Neural cell (in vitro differentiated cells): ENCODE measurements at regions not wholly inside any gene's neighbourhood (a gene's known extent, or its start where the extent isn't known, plus 50 kb on each side); places are given as distances from the start of the nearest gene placed in this dataset.

Experiments used
- H2AFZ ChIP-seq: fragments of 200-600, 300-800 bp; sonication (generic), shearing (Covaris generic); 2 replicates; pipeline ENCODE4 v1.6.0; 2014; ENCODE audit warnings: low read depth, mild to moderate bottlenecking, antibody characterized with exemption, low read length, moderate library complexity
- H3F3A ChIP-seq: fragments of 200-600 bp; shearing (Covaris generic); 2 replicates; pipeline ENCODE4 v1.6.1; 2016; ENCODE audit warnings: mild to moderate bottlenecking, moderate library complexity, mixed read lengths, antibody characterized with exemption, low read length; ENCODE audit not compliant: insufficient read depth, poor library complexity, severe bottlenecking
- H3K27ac ChIP-seq: fragments of 200-600, 300-800 bp; sonication (generic), shearing (Covaris generic); 2 replicates; pipeline ENCODE4 v1.5.1; 2014; ENCODE audit warnings: mild to moderate bottlenecking, low read length, moderate library complexity
- H3K27me3 ChIP-seq: fragments of 300-800, 200-600 bp; sonication (generic), shearing (Covaris generic); 2 replicates; pipeline ENCODE4 v1.6.0; 2014; ENCODE audit warnings: mild to moderate bottlenecking, low read depth, low read length, moderate library complexity; ENCODE audit not compliant: insufficient read depth
- H3K36me3 ChIP-seq: fragments of 300-800, 200-600 bp; sonication (generic), shearing (Covaris generic); 2 replicates; pipeline ENCODE4 v1.5.1; 2014; ENCODE audit warnings: mild to moderate bottlenecking, antibody characterized with exemption, low read length, moderate library complexity; ENCODE audit not compliant: insufficient read depth
- H3K4me2 ChIP-seq: fragments of 300-800, 200-600 bp; sonication (generic), shearing (Covaris generic); 2 replicates; pipeline ENCODE4 v1.6.0; 2014; ENCODE audit warnings: mild to moderate bottlenecking, low read length
- H3K4me3 ChIP-seq: fragments of 300-800, 200-600 bp; sonication (generic), shearing (Covaris generic); 2 replicates; pipeline ENCODE4 v1.5.1; 2014; ENCODE audit warnings: mild to moderate bottlenecking, low read length, moderate library complexity
- H3K79me2 ChIP-seq: fragments of 200-600 bp; shearing (Covaris generic); replicated peaks from 2 replicates; pipeline ENCODE4 v1.6.0; 2014; ENCODE audit warnings: mild to moderate bottlenecking, low read length, moderate library complexity; ENCODE audit not compliant: insufficient read depth
- H3K9ac ChIP-seq: fragments of 300-800, 200-600 bp; sonication (generic), shearing (Covaris generic); 2 replicates; pipeline ENCODE4 v1.6.1; 2016; ENCODE audit warnings: mild to moderate bottlenecking, low read length, mixed read lengths
- H3K9me2 ChIP-seq: fragments of 200-600 bp; shearing (Covaris generic); 2 replicates; pipeline ENCODE4 v1.6.1; 2016; ENCODE audit warnings: mild to moderate bottlenecking, low read length, mixed read lengths; ENCODE audit not compliant: insufficient read depth
- H3K9me3 ChIP-seq: fragments of 200-600, 300-800 bp; sonication (generic), shearing (Covaris generic); 2 replicates; pipeline ENCODE4 v1.6.1; 2016; ENCODE audit warnings: mild to moderate bottlenecking, mixed run types, low read length, moderate library complexity, mixed read lengths
- H4K20me1 ChIP-seq: fragments of 200-600 bp; shearing (Covaris generic); 2 replicates; pipeline ENCODE4 v1.6.1; 2016; ENCODE audit warnings: mild to moderate bottlenecking, mixed run types; ENCODE audit not compliant: insufficient read depth
- EP300 ChIP-seq: fragments of 450-650 bp; conservative IDR thresholded peaks from 2 replicates; pipeline ENCODE4 v1.6.1; 2014; ENCODE audit warnings: antibody characterized with exemption, mild to moderate bottlenecking, moderate library complexity; ENCODE audit not compliant: poor library complexity, severe bottlenecking
- EZH2 ChIP-seq: fragments of 200-600, 300-800 bp; shearing (Covaris generic), sonication (generic); IDR thresholded peaks from 2 replicates; pipeline ENCODE4 v1.6.1; 2014; ENCODE audit warnings: antibody characterized with exemption, low read length, borderline replicate concordance, mild to moderate bottlenecking; ENCODE audit not compliant: insufficient read depth, poor library complexity, severe bottlenecking
- MXI1 ChIP-seq: fragments of 450-650 bp; conservative IDR thresholded peaks from 2 replicates; pipeline ENCODE4 v1.6.1; 2014; ENCODE audit warnings: antibody characterized with exemption, mild to moderate bottlenecking; ENCODE audit not compliant: poor library complexity, severe bottlenecking
- POLR2AphosphoS5 ChIP-seq: IDR thresholded peaks from 2 replicates; pipeline ENCODE4 v1.6.1; 2012
- RAD21 ChIP-seq: fragments of 450-650 bp; conservative IDR thresholded peaks from 2 replicates; pipeline ENCODE4 v1.6.1; 2014; ENCODE audit warnings: antibody characterized with exemption, mild to moderate bottlenecking, moderate library complexity
- SMC3 ChIP-seq: fragments of 450-650 bp; conservative IDR thresholded peaks from 2 replicates; pipeline ENCODE4 v1.6.1; 2014; ENCODE audit warnings: antibody characterized with exemption, mild to moderate bottlenecking, moderate library complexity; ENCODE audit not compliant: poor library complexity
- TAF1 ChIP-seq: IDR thresholded peaks from 2 replicates; pipeline ENCODE4 v1.6.1; 2012; ENCODE audit warnings: low read depth
- TF ChIP-seq, protein P1 (sequence below): fragments of 450-650 bp; IDR thresholded peaks from 2 replicates; pipeline ENCODE4 v1.5.1; 2014; ENCODE audit warnings: antibody characterized with exemption, mild to moderate bottlenecking, moderate library complexity; ENCODE audit not compliant: poor library complexity, severe bottlenecking
- TF ChIP-seq, protein P2 (sequence below): IDR thresholded peaks from 2 replicates; pipeline ENCODE4 v1.6.1; 2012; ENCODE audit warnings: borderline replicate concordance

DNA sequence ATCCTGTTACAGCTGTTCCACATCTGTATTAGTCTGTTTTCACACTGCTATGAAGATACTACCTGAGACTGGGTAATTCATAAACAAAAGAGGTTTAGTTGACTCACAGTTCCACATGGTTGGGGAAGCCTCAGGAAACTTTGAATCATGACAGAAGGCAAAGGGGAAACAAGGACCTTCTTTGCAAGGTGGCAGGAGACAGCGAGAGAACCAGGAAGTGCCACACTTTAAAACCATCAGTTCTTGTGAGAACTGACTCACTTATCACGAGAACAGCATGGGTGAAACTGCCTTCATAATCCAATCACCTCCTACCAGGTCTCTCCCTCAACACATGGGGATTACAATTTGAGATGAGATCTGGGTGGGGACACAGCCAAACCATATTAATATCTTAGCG, 110.3 kb upstream of the TRABD2B start:
- H3K9me3 ChIP-seq = no peaks in the 10 kb centered on the region
- H3F3A ChIP-seq = no peaks in the 10 kb centered on the region
- H3K36me3 ChIP-seq = no peaks in the 10 kb centered on the region
- no peaks in the 10 kb centered on the region for H3K79me2 ChIP-seq
- H4K20me1 ChIP-seq = no peaks in the 10 kb centered on the region
- TF ChIP-seq, protein P1, sequence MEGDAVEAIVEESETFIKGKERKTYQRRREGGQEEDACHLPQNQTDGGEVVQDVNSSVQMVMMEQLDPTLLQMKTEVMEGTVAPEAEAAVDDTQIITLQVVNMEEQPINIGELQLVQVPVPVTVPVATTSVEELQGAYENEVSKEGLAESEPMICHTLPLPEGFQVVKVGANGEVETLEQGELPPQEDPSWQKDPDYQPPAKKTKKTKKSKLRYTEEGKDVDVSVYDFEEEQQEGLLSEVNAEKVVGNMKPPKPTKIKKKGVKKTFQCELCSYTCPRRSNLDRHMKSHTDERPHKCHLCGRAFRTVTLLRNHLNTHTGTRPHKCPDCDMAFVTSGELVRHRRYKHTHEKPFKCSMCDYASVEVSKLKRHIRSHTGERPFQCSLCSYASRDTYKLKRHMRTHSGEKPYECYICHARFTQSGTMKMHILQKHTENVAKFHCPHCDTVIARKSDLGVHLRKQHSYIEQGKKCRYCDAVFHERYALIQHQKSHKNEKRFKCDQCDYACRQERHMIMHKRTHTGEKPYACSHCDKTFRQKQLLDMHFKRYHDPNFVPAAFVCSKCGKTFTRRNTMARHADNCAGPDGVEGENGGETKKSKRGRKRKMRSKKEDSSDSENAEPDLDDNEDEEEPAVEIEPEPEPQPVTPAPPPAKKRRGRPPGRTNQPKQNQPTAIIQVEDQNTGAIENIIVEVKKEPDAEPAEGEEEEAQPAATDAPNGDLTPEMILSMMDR = no peak
- TF ChIP-seq POLR2AphosphoS5 (no peak), RAD21 (no peak), SMC3 (no peak), MXI1 (no peak), EP300 (no peak), TAF1 (no peak)
- TF ChIP-seq, protein P2, sequence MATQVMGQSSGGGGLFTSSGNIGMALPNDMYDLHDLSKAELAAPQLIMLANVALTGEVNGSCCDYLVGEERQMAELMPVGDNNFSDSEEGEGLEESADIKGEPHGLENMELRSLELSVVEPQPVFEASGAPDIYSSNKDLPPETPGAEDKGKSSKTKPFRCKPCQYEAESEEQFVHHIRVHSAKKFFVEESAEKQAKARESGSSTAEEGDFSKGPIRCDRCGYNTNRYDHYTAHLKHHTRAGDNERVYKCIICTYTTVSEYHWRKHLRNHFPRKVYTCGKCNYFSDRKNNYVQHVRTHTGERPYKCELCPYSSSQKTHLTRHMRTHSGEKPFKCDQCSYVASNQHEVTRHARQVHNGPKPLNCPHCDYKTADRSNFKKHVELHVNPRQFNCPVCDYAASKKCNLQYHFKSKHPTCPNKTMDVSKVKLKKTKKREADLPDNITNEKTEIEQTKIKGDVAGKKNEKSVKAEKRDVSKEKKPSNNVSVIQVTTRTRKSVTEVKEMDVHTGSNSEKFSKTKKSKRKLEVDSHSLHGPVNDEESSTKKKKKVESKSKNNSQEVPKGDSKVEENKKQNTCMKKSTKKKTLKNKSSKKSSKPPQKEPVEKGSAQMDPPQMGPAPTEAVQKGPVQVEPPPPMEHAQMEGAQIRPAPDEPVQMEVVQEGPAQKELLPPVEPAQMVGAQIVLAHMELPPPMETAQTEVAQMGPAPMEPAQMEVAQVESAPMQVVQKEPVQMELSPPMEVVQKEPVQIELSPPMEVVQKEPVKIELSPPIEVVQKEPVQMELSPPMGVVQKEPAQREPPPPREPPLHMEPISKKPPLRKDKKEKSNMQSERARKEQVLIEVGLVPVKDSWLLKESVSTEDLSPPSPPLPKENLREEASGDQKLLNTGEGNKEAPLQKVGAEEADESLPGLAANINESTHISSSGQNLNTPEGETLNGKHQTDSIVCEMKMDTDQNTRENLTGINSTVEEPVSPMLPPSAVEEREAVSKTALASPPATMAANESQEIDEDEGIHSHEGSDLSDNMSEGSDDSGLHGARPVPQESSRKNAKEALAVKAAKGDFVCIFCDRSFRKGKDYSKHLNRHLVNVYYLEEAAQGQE = no peak
- no peak overlapping the region for H3K9ac ChIP-seq
- H3K27ac ChIP-seq = no peak overlapping the region
- H2AFZ ChIP-seq = no peak overlapping the region
- no peaks in the 10 kb centered on the region for H3K9me2 ChIP-seq
- no peak overlapping the region for H3K4me3 ChIP-seq
- no peak overlapping the region for H3K4me2 ChIP-seq
- no peaks in the 10 kb centered on the region for H3K27me3 ChIP-seq

DNA sequence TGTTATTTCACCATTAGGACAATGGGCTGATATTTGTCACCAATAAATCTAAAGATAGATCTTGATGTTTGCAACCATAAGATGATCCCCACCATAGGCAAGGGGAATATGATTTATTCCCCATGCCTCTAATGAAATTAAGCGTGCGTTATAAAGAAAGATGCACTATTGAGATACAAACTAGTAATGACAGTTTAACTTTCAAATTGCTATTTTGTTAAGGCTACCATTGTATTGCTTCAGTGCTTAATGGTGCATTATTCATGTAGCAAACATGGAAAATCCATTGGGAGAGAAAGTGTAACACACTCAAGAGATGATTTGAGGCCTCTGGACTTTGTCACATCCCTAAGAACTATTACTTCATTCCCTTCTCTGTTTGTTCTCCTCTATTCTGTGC, 108.9 kb upstream of the TRABD2B start:
- H3K4me3 ChIP-seq = no peak overlapping the region
- TF ChIP-seq EP300 = no peak
- TF ChIP-seq RAD21 = no peak
- no peak for TF ChIP-seq SMC3
- TF ChIP-seq MXI1 = no peak
- no peak for TF ChIP-seq POLR2AphosphoS5
- no peak for TF ChIP-seq TAF1
- TF ChIP-seq, protein P2 = no peak
- TF ChIP-seq EZH2 = no peak
- TF ChIP-seq, protein P1 = no peak
- no peaks in the 10 kb centered on the region for H3K79me2 ChIP-seq
- no peak overlapping the region for H3K4me2 ChIP-seq
- no peaks in the 10 kb centered on the region for H3K27me3 ChIP-seq
- H3K9me2 ChIP-seq = no peaks in the 10 kb centered on the region
- no peak overlapping the region for H3K9ac ChIP-seq
- H3K36me3 ChIP-seq = no peaks in the 10 kb centered on the region
- H3F3A ChIP-seq = no peaks in the 10 kb centered on the region
- H2AFZ ChIP-seq = no peak overlapping the region
- no peaks in the 10 kb centered on the region for H4K20me1 ChIP-seq
- H3K9me3 ChIP-seq = no peaks in the 10 kb centered on the region
- H3K27ac ChIP-seq = no peak overlapping the region
